HG02981 (cell line): ENCODE measurements at regions not wholly inside any gene's neighbourhood (a gene's known extent, or its start where the extent isn't known, plus 50 kb on each side); places are given as distances from the start of the nearest gene placed in this dataset.
"Not testable (repeated sequence)": the region's sequence is repeated elsewhere in the genome, so short reads cannot be mapped to it uniquely, and the experiment has no call there.

Experiments
- ATAC-seq: cut with Tn5 transposase; IDR thresholded peaks from one replicate; pipeline ENCODE4 v1.9.1; 2021; ENCODE audit warnings: mild to moderate bottlenecking, moderate library complexity; ENCODE audit not compliant: unreplicated experiment

GRCh38 chr6:21282360-21282759 is 311.2 kb upstream of the SOX4 start:
- not testable (repeated sequence) for ATAC-seq

DNA sequence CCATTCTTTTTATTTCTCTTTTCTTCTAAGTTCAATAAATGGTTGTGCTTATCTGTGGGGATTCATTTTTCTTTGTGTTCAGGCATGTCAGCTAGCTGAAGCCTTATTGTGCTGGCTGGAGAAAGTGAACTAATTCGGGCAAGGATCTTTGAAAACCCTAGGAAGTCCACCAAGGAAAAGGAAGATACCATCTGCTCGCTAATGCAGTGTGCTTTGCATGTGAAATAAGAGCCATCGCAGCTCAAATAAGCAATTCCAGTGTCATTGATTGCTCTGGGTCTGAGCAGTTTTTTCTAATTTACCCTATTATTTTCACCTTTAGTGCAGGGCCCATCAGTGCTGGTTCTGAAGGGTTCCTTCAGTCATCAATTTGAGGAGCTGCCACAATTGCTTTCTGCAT is 309.4 kb upstream of the SOX4 start:
- ATAC-seq, result no peak

DNA sequence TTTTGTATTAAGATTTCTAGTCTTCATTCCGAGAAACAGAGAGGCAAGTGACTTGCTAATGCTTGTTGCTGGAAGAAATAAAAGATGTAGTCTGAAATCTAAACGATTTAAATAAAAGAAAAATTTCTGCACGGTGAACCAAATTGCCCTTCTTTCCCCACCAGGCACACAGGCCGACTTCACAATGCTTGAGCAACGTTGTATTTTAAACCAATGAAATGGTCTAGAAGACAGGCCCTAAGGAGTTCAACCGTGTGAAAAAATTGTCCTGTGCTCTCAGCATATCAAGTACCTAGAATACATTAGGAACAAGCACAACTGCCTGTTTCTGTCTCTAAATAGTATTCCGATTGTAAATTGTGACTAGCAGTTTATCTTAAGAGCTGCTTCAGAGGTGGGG is 308.8 kb upstream of the SOX4 start:
- no peak for ATAC-seq

DNA sequence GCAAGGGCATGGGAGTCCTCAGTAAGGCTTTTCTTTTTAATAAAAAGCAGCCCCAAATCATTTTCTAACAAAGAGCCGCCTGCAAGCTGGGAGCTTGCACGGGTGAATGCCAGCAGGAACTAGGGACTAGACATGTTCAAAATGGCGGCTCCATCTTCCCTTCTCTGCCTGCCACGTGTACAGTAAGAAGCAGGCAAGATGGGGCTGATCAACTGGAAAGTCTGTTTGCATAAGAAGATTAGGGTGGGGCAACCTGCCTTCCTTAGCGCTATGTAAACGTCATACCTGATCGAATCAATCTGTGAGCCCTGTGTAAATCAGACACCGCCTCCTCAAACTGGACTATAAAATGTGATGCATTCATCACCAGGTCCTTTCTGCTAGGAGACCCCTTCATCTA is 299.4 kb upstream of the SOX4 start:
- no peak for ATAC-seq

GRCh38 chr6:21295506-21296240 is 297.9 kb upstream of the SOX4 start:
- no peak for ATAC-seq

GRCh38 chr6:21297665-21298064 is 295.9 kb upstream of the SOX4 start:
- ATAC-seq, result no peak

DNA sequence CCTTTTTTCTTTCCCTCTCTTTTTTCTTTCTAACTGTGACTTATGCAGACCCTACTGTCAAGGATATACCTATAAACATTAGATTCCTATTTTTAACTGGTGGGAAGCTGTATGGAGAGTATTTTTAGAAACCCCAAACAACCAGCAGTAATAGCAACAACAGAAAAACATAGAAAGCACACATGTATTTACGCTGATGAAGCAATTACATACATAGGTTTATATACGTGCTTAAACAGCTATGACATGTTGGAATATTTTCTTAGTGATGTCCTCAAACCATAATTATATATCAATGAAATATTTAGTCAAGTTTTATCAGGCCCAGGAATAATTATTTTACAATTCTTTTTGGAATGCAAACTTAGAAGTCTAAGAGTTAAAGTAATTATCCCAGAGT is 294.3 kb upstream of the SOX4 start:
- no peak for ATAC-seq

DNA sequence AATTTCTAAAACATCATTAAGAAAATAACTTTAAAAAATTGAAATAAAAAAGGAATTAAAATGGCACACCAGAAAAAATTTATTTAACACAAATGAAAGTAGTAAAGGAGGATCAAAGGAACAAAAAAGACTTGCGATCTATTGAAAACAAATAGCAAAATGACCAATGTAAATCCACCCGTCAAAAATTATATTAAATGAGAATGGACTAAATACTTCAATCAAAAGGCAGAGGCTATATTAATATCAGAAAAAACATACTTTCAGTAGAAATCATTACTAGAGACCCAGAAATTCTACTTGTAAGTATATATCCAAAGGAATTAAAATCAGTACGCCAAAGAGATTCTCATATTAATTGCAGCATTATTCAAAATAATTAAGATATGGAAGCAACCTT is 293.1 kb upstream of the SOX4 start:
- no peak for ATAC-seq

GRCh38 chr6:21305893-21306332 is 287.6 kb upstream of the SOX4 start:
- no peak for ATAC-seq

DNA sequence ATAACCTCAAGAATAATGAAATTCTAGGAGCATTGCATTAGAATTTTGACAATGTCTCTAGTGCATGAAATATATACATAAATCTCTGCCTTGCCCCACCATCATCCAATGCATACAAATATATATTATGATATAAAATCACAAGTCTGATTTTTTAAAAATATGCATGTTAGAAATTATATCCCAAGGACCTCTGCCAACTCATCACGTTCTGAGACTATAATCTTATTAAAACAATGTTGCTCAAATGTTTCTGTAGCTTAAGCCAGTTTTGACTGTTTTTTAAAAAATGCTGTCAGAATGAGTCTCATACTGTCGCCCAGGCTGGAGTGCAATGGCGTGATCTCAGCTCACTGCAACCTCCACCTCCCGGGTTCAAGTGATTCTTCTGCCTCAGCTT is 287.0 kb upstream of the SOX4 start:
- no peak for ATAC-seq

GRCh38 chr6:21309807-21310221 is 283.7 kb upstream of the SOX4 start:
- no peak for ATAC-seq

DNA sequence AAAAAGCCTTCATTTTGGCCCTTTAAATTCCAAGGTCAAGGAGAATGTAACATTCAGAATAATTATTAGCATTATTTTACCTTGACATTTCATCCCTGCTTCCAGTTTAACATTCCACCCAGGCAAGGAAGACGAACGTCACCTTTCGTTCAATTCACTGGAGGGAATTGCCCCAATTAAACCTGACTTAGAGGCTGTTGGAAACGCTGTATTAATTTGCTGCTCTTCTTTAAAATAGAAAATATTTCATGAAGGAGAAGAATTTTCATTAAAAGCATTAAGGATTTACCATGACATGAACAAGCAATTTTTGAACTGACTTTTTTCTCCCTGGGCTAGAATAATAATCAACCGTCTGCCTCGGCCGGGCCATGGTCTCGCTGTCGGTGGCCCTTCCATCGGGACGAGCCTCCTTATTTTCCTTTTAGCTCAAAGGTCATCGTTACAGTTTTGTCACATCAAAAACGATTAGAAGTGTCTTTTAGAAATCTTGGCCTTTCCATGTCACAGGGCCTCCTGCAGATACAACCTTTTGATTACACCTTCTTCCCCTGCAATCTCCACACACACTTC is 282.9 kb upstream of the SOX4 start:
- no peak for ATAC-seq

- no peak for ATAC-seq
Observed at GRCh38 chr6:21312118-21312517, 281.4 kb upstream of the SOX4 start.

GRCh38 chr6:21317642-21318041 is 275.9 kb upstream of the SOX4 start:
- no peak for ATAC-seq

- ATAC-seq, result no peak
Observed at GRCh38 chr6:21321076-21321475, 272.5 kb upstream of the SOX4 start.

DNA sequence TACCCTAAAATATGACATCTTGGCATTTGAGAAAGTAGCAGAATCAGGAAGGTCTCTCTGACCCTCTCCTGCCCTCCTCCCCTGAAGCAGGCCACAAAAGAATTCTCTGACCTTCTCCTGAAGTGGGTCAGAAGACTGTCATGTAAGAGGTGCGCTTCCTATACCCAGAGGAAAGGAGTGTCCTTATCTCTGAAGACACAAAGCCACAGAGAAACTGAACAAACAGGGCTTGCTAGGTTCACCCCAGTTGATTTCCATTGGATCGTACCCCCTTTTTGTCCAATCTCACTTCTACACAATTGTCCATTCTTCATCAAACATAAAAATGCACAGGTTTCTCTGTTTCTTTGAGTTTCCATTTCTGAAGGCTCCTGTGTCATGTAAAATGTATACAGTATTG is 272.0 kb upstream of the SOX4 start:
- ATAC-seq, result no peak

- ATAC-seq, result no peak
Observed at GRCh38 chr6:21323577-21323976, 270.0 kb upstream of the SOX4 start.

DNA sequence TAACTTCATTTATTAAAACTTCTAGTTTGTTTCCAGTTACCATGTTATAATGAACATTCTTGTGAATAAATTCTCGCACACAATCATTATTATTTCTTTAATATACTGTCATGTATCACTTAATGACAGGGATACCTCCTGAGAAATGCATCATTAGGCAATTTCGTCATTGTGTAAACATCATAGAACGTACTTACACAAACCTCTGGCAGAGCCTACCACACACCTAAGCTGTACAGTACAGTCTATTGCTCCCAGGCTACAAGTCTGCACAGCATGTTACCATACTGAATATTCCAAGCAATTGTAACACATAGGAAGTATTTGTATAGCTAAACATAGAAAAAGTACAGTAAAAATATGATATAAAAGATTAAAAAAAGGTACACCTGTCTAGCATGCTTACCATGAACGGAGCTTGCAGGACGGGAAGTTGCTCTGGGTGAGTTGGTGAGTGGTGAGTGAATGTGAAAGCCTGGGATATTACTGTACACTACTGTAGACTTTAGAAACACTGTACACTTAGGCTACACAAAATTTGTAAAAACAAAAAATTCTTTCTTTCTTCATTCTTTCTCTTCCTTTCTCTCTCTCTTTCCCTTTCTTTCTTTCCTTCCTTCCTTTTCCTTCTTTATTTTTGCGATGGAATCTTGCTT is 268.2 kb upstream of the SOX4 start:
- no peak for ATAC-seq

- no peak for ATAC-seq
Observed at GRCh38 chr6:21327326-21328112, 266.0 kb upstream of the SOX4 start.

- no peak for ATAC-seq
Observed at GRCh38 chr6:21331235-21331634, 262.3 kb upstream of the SOX4 start.

DNA sequence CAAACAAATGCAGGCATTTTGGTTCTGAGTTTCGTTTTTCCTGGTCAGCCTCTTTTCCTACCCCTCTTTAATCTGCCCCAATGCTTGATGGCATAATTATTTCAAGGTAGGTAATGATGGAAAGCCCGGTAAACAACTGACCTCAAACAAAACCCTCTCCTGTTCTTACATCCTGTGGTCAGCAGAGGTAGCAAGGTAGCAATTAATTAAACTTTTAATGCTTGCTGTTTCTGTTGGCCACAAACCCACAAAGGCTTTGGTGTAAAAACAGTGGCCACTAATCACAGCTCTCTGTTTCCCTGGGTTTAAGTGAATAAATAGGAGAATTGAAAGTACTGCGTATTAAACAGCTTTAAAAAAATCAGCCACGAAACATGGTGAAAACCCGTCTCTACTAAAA is 261.5 kb upstream of the SOX4 start:
- ATAC-seq, result no peak

DNA sequence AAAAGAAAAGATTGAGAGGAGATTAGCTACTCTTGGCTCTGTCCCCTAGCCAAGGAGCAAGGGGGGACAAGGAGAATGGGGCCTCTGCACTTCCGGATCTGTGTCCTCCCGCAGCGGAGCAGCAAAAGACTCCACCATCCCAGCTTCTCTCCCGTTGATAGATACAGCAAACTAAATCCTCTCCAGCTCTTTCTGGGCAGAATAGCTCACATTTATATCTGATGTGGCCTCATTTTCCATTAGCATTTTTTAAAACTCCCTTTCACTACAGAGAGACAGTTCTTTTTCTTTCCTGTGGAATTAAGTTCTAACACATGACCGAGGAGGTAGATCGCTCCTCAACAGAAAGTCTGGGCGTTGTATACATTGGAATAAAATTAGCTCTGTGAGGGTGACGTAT is 260.9 kb upstream of the SOX4 start:
- no peak for ATAC-seq
